Mesendoderm (in vitro differentiated cells): ENCODE measurements at regions not wholly inside any gene's neighbourhood (a gene's known extent, or its start where the extent isn't known, plus 50 kb on each side); places are given as distances from the start of the nearest gene placed in this dataset.

Source experiments
- DNase-seq: peaks from one replicate; pipeline ENCODE4 v3.0.0; 2013
- H2AK5ac ChIP-seq: 2 replicates; pipeline ENCODE4 v1.6.1; 2013; ENCODE audit warnings: low read length, inconsistent platforms
- H2BK120ac ChIP-seq: 2 replicates; pipeline ENCODE4 v1.6.1; 2013; ENCODE audit warnings: low read depth, mild to moderate bottlenecking, low read length, moderate library complexity, mixed read lengths
- H2BK15ac ChIP-seq: replicated peaks from 2 replicates; pipeline ENCODE4 v1.6.1; 2013; ENCODE audit warnings: low read depth, mild to moderate bottlenecking, moderate library complexity
- H2BK5ac ChIP-seq: 2 replicates; pipeline ENCODE4 v1.6.1; 2013; ENCODE audit warnings: low read length, inconsistent platforms
- H3K18ac ChIP-seq: 2 replicates; pipeline ENCODE4 v1.6.1; 2013; ENCODE audit warnings: mild to moderate bottlenecking, low read length, mixed read lengths
- H3K23ac ChIP-seq: one replicate; pipeline ENCODE4 v1.6.1; 2013; ENCODE audit warnings: low read length
- H3K27ac ChIP-seq: 2 replicates; pipeline ENCODE4 v1.5.1; 2013; ENCODE audit warnings: low read depth, mild to moderate bottlenecking, inconsistent platforms, low read length, moderate library complexity
- H3K27me3 ChIP-seq: 2 replicates; pipeline ENCODE4 v1.6.1; 2013; ENCODE audit warnings: low read length, control low read depth, mild to moderate bottlenecking, inconsistent platforms; ENCODE audit not compliant: insufficient read depth, poor library complexity
- H3K36me3 ChIP-seq: 2 replicates; pipeline ENCODE4 v1.6.1; 2013; ENCODE audit warnings: low read length, inconsistent platforms; ENCODE audit not compliant: control insufficient read depth, insufficient read depth
- H3K4ac ChIP-seq: one replicate; pipeline ENCODE4 v1.6.1; 2013; ENCODE audit warnings: low read depth, mild to moderate bottlenecking, low read length, moderate library complexity
- H3K4me1 ChIP-seq: 2 replicates; pipeline ENCODE4 v1.6.1; 2013; ENCODE audit warnings: low read depth, low read length, inconsistent platforms; ENCODE audit not compliant: control insufficient read depth
- H3K4me2 ChIP-seq: 2 replicates; pipeline ENCODE4 v1.6.1; 2013; ENCODE audit warnings: low read length
- H3K4me3 ChIP-seq: 2 replicates; pipeline ENCODE4 v1.5.1; 2013; ENCODE audit warnings: mild to moderate bottlenecking, low read length
- H3K56ac ChIP-seq: one replicate; pipeline ENCODE4 v1.6.1; 2013; ENCODE audit warnings: low read length
- H3K79me1 ChIP-seq: 2 replicates; pipeline ENCODE4 v1.6.1; 2013; ENCODE audit warnings: low read length, inconsistent platforms
- H3K79me2 ChIP-seq: 2 replicates; pipeline ENCODE4 v1.6.1; 2013; ENCODE audit warnings: mild to moderate bottlenecking, low read length; ENCODE audit not compliant: control insufficient read depth, insufficient read depth
- H3K9ac ChIP-seq: 2 replicates; pipeline ENCODE4 v1.6.1; 2013; ENCODE audit warnings: low read length, inconsistent platforms
- H4K5ac ChIP-seq: one replicate; pipeline ENCODE4 v1.6.1; 2013; ENCODE audit warnings: low read length
- H4K8ac ChIP-seq: one replicate; pipeline ENCODE4 v1.6.1; 2013; ENCODE audit warnings: low read depth, mild to moderate bottlenecking, control low read depth, low read length, moderate library complexity
- WGBS: extraction: QIAGEN DNeasy Blood & Tissue Kit; methylation state at CpG from one replicate; pipeline ENCODE4 v1.1.7; 2013; ENCODE audit warnings: low lambda C conversion rate, missing lambda C conversion rate; ENCODE audit not compliant: insufficient coverage; ENCODE audit errors: extremely low coverage; 5-methylcytosine and 5-hydroxymethylcytosine counted together

DNA sequence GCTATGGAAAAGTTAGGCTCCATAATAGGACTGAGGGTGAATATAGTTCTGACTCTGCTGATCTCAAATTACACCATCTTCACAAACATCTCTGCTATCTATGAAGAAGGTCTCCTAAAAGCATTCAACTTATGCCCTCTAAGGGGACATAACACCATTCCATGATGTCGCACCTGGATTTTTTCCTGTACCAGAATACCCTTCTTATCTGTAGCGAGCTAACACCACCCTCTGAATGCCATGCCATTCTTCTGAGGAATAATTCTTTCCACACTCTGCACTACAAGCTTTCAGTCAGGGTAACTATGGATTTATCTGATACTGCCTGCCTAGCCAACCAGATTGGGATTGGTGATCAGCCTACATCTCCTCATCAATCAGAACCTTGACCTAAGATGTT, 203.8 kb downstream of the PTPRC start:
- Histone ChIP-seq H3K36me3 (no peaks in the 10 kb centered on the region), H3K56ac (no peak overlapping the region), H2BK120ac (no peak overlapping the region), H3K9ac (no peak overlapping the region), H3K27me3 (no peaks in the 10 kb centered on the region), H4K8ac (no peak overlapping the region), H2BK15ac (no peak overlapping the region), H3K18ac (no peak overlapping the region), H2AK5ac (no peak overlapping the region), H3K27ac (no peak overlapping the region), H3K4me1 (no peaks in the 10 kb centered on the region), H3K4ac (no peak overlapping the region), H3K4me2 (no peak overlapping the region), H3K4me3 (no peak overlapping the region), H3K79me2 (no peaks in the 10 kb centered on the region), H4K5ac (no peak overlapping the region), H3K79me1 (no peaks in the 10 kb centered on the region), H2BK5ac (no peak overlapping the region), H3K23ac (no peak overlapping the region)
- DNase-seq: peak; percentile 6
- no CpG with 5 or more reads among the region's 2 CpGs for WGBS

DNA sequence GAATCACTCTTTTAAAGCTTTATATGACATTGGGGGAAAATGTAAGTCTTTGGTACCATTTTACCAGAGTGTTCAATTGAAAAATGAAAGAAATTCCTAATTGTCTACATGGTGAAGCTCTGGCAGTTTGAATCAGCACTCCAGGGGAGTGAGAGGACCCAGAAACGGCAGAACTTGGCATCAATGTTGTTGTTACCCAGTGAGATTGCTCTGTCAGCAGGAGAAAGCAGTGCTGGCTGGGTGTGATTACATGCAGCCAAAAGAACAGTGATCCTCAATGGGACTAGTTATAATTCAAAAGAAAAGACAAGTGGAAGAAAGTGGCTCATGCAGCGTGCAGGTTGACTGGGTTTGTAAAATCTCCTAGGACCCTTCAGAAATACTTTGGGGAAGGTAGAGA, 206.4 kb downstream of the PTPRC start:
- no peaks in the 10 kb centered on the region for H3K36me3 ChIP-seq

DNA sequence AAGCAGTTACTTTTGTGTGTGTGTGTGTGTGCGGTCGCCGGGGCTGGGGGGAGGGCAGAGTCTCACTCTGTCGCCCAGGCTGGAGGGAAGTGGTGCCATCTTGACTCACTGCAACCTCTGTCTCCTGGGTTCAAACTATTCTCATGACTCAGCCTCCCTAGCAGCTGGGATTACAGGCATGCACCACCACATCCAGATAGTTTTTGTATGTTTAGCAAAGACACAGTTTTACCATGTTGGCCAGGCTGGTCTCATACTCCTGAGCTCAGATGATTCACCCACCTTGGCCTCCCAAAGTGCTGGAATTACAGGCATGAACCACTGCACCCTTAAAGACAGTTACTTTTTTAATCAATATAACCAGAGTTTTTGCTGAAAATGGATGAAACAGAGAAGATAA, 207.0 kb downstream of the PTPRC start:
- H3K56ac ChIP-seq: no peak overlapping the region
- no peaks in the 10 kb centered on the region for H3K4me1 ChIP-seq
- no peak overlapping the region for H3K27ac ChIP-seq
- H3K4me3 ChIP-seq: no peak overlapping the region
- H2BK120ac ChIP-seq: no peak overlapping the region
- H4K8ac ChIP-seq: no peak overlapping the region
- no peak overlapping the region for H2BK15ac ChIP-seq
- H2AK5ac ChIP-seq: no peak overlapping the region
- no peak overlapping the region for H4K5ac ChIP-seq
- H3K23ac ChIP-seq: no peak overlapping the region
- no peak for DNase-seq
- no peaks in the 10 kb centered on the region for H3K27me3 ChIP-seq
- H3K4ac ChIP-seq: no peak overlapping the region
- H3K18ac ChIP-seq: no peak overlapping the region
- no peaks in the 10 kb centered on the region for H3K36me3 ChIP-seq
- H2BK5ac ChIP-seq: no peak overlapping the region
- no peak overlapping the region for H3K4me2 ChIP-seq
- H3K9ac ChIP-seq: no peak overlapping the region
- H3K79me2 ChIP-seq: no peaks in the 10 kb centered on the region
- no CpG with 5 or more reads among the region's 4 CpGs for WGBS
- H3K79me1 ChIP-seq: no peaks in the 10 kb centered on the region

More for the DNA sequence above, 206.4 kb downstream of the PTPRC start:
- H2AK5ac ChIP-seq: no peak overlapping the region
- no peaks in the 10 kb centered on the region for H3K79me1 ChIP-seq
- H3K4ac ChIP-seq: no peak overlapping the region
- no peaks in the 10 kb centered on the region for H3K4me1 ChIP-seq
- no peak overlapping the region for H2BK5ac ChIP-seq
- no peak overlapping the region for H3K18ac ChIP-seq
- H4K5ac ChIP-seq: no peak overlapping the region
- no peak overlapping the region for H3K23ac ChIP-seq
- no peak overlapping the region for H3K4me2 ChIP-seq
- no peak overlapping the region for H4K8ac ChIP-seq
- H3K56ac ChIP-seq: no peak overlapping the region
- no peak overlapping the region for H2BK120ac ChIP-seq
- no peak overlapping the region for H3K4me3 ChIP-seq
- WGBS: no CpG with 5 or more reads among the region's 2 CpGs
- H3K27ac ChIP-seq: no peak overlapping the region
- H3K79me2 ChIP-seq: no peaks in the 10 kb centered on the region
- no peak overlapping the region for H3K9ac ChIP-seq
- DNase-seq: no peak
- no peak overlapping the region for H2BK15ac ChIP-seq
- H3K27me3 ChIP-seq: no peaks in the 10 kb centered on the region

DNA sequence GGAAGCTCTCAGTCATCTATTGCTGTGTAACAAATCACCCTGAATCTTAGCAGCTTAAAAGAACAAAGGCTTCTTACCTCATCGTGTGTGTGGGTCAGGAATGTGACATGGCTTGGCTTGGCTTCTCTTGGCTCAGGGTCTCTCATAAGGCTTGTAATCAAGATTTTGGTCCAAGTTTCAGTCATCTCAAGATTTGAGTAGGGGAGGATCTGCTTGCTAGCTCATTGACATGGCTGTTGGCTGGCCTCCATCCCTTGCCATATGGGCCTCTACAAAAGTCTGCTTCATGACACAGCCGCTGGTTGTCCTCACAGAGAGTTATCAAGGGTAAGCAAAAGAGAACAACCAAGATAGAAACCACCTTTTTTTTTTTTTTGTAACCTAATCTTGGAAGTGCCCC, 207.7 kb downstream of the PTPRC start:
- Histone ChIP-seq H2AK5ac (no peak overlapping the region), H3K56ac (no peak overlapping the region), H3K4me3 (no peak overlapping the region), H2BK120ac (no peak overlapping the region), H3K4me2 (no peak overlapping the region), H3K27ac (no peak overlapping the region), H3K4ac (no peak overlapping the region), H3K79me1 (no peaks in the 10 kb centered on the region), H3K23ac (no peak overlapping the region), H2BK5ac (no peak overlapping the region), H3K9ac (no peak overlapping the region), H2BK15ac (no peak overlapping the region), H4K8ac (no peak overlapping the region), H3K18ac (no peak overlapping the region), H3K36me3 (no peaks in the 10 kb centered on the region), H3K4me1 (no peaks in the 10 kb centered on the region), H3K79me2 (no peaks in the 10 kb centered on the region), H3K27me3 (no peaks in the 10 kb centered on the region), H4K5ac (no peak overlapping the region)
- WGBS: no CpG with 5 or more reads among the region's 2 CpGs
- no peak for DNase-seq

DNA sequence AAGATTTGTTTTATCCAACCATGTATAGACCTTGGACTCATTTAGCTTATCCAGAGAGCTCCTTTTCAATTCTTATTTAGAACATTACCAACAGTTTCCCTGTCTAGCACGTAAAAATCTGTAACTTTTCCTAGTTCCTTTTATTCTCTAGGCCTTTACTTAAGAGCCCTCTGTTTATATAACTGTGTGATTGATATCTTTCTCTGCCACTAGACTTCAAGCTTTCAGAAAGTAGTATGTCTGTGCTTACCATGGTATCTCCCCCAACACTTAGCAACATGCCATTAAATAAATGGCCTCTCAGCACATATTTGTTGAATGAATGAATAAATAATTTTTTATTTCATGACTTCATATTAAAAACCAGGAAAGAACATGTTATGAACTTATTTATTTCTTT, 209.4 kb downstream of the PTPRC start:
- no peak overlapping the region for H2AK5ac ChIP-seq
- no peak overlapping the region for H3K4me2 ChIP-seq
- no peak overlapping the region for H3K56ac ChIP-seq
- no peaks in the 10 kb centered on the region for H3K79me1 ChIP-seq
- H4K8ac ChIP-seq: no peak overlapping the region
- H3K79me2 ChIP-seq: no peaks in the 10 kb centered on the region
- no peak overlapping the region for H2BK120ac ChIP-seq
- no peak overlapping the region for H4K5ac ChIP-seq
- H3K4ac ChIP-seq: no peak overlapping the region
- WGBS: no CpG with 5 or more reads among the region's 1 CpG
- no peaks in the 10 kb centered on the region for H3K4me1 ChIP-seq
- no peak overlapping the region for H3K27ac ChIP-seq
- DNase-seq: no peak
- no peaks in the 10 kb centered on the region for H3K36me3 ChIP-seq
- H2BK5ac ChIP-seq: no peak overlapping the region
- no peak overlapping the region for H3K23ac ChIP-seq
- H3K18ac ChIP-seq: no peak overlapping the region
- H3K9ac ChIP-seq: no peak overlapping the region
- H2BK15ac ChIP-seq: no peak overlapping the region
- H3K27me3 ChIP-seq: no peaks in the 10 kb centered on the region
- H3K4me3 ChIP-seq: no peak overlapping the region

DNA sequence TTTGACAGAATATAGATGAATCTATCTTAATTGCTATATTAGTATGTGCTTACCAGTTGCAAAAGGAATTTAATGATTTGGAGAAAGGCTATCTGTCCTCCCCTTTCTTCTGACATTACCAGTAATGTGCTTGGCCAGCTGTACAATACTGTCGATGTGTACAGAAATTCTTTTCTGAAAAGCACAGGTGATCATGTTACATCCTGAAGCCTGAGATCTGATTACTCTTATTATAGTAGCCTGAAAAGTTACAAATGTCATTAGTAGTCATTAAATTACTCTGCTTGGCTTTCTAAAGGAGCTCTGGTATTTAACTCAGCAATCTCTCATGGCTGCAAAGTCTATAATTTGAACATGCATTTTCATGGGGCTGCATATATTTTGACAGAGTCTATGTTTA, 209.8 kb downstream of the PTPRC start:
- Histone ChIP-seq H2BK15ac (no peak overlapping the region), H3K56ac (no peak overlapping the region), H3K9ac (no peak overlapping the region), H3K79me1 (no peaks in the 10 kb centered on the region), H3K4me3 (no peak overlapping the region), H4K8ac (no peak overlapping the region), H3K4ac (no peak overlapping the region), H3K4me1 (no peaks in the 10 kb centered on the region), H3K4me2 (no peak overlapping the region), H3K27me3 (no peaks in the 10 kb centered on the region), H3K79me2 (no peaks in the 10 kb centered on the region), H2BK120ac (no peak overlapping the region), H3K23ac (no peak overlapping the region), H3K36me3 (no peaks in the 10 kb centered on the region), H2AK5ac (no peak overlapping the region), H2BK5ac (no peak overlapping the region), H4K5ac (no peak overlapping the region), H3K18ac (no peak overlapping the region), H3K27ac (no peak overlapping the region)
- DNase-seq: no peak
- no CpG with 5 or more reads among the region's 1 CpG for WGBS
